GM19099 (cell line): ENCODE measurements at regions not wholly inside any gene's neighbourhood (a gene's known extent, or its start where the extent isn't known, plus 50 kb on each side); places are given as distances from the start of the nearest gene placed in this dataset.

Experiments used
- POLR2A ChIP-seq: IDR thresholded peaks from 3 replicates; pipeline ENCODE4 v1.6.1; 2011; ENCODE audit warnings: low read depth; ENCODE audit not compliant: insufficient read length; ENCODE audit errors: extremely low read depth

GRCh38 chr6:144776031-144776819, 491.1 kb downstream of the UTRN start:
- TF ChIP-seq POLR2A = no peak

- TF ChIP-seq POLR2A = no peak
Measured at GRCh38 chr6:144777249-144777648, 492.1 kb downstream of the UTRN start.

- no peak for TF ChIP-seq POLR2A
Measured at GRCh38 chr6:144778056-144778455, 492.9 kb downstream of the UTRN start.

DNA sequence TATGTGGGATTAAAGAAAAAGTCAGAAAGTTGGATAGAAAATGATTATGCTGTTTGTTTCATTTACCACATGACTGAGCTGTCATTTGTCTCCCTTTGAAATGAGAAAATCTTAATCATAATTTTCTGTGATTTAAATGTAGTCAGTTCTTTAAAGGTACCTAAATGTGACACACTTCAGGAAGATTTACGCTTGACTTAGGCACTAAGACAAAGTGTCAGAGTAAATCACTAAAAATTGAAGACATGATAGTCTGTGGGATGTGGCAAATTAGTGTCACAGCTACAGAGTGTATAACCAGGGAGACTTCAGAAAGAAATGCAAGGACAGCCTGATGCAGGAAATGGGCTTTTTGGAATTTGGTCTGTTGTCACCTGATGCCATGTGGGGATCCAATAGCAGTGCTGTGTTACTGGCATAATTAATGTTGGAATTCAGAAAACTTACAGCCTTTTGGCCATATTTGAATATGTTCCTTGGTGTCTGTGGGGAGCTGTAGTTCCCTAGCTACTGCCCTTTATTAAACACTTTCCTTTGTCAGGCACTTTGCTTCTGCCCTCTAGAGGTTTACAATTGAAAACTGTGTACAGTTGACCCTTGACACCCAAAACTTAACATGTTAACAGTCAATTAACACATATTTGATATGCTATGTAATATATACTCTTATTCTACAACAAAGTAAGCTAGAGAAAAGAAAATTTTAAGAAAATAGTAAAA, 493.8 kb downstream of the UTRN start:
- TF ChIP-seq POLR2A = no peak

DNA sequence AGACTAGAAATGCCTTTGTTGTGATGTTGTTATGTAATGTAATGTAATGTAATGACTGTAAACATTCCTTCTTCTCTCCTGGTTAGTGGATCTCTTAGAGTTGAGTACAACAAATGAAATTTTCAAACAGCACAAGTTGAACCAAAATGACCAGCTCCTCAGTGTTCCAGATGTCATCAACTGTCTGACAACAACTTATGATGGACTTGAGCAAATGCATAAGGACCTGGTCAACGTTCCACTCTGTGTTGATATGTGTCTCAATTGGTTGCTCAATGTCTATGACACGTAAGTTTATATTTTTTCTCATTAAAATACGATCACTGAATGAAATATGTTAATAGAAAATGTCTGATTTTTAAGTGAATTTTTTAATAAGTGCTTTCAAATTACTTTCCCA, 496.7 kb downstream of the UTRN start:
- no peak for TF ChIP-seq POLR2A

DNA sequence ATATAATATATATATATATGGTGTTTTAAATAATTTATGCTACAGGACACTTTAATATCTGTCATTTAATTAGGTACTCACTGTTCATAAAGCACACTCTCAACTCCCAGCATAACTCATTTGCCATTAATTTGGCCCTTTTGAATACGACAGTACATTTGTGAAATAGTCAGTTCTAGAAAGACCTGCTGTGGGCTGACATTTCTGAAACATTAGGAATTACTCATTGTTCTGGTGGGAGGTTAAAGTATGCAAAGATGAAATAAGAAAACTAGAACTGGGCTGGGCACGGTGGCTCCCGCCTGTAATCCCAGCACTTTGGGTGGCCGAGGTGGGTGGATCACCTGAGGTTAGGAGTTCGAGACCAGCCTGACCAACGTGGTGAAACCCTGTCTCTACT, 497.5 kb downstream of the UTRN start:
- no peak for TF ChIP-seq POLR2A

DNA sequence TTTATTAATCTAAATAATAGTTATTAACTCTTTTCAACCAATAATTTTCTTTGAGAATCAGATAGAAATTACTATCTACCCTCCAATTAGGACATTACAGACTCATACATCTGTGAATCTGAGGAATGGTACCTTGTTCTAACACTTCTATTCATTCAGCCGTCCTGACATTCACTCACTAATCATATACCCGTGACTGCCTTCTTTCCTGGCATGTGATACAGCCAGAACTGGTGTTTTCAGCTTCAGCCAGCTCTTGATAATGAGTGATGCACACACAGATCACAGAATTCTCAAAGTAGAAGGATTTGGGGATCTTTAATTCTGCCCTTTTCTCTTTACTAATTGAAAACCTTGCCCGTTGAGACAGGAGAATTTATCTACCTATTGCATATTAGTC, 499.9 kb downstream of the UTRN start:
- TF ChIP-seq POLR2A = no peak

DNA sequence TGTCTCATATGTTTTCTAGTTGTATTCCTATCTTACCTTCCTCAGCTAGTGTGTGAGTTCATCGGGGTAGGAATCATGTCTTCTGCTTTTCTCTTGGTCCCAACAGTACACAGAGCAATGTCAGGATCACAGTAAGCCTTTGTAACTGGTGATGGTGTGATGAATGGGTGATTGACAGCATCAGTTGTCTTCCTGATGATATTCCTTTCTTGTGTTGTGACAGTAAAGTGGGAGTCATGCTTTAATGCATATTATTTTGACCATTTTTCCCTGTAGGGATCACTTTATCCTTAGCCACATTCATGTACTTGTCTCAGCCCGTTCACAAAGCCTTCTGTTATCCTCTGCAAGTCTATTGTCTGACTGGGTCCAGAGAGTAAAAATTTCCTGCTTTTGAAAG, 501.7 kb downstream of the UTRN start:
- no peak for TF ChIP-seq POLR2A

- no peak for TF ChIP-seq POLR2A
Measured at GRCh38 chr6:144793744-144794143, 508.6 kb downstream of the UTRN start.

DNA sequence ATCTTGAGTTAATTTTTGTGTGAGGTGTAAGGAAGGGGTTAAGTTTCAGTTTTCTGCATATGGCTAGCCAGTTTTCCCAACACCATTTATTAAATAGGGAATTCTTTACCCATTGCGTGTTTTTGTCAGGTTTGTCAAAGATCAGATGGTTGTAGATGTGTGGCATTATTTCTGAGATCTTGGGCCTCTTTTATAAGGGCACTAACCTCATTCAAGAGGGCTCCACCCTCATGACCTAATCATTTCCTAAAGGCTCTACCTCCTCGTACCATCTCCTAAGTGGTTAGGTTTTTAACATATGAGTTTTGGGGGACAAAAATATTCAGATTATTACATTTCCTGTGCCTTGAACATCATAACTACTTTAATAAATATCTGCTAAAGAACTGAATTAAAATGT, 510.9 kb downstream of the UTRN start:
- TF ChIP-seq POLR2A = no peak

GRCh38 chr6:144797881-144798589, 512.9 kb downstream of the UTRN start:
- TF ChIP-seq POLR2A = no peak

DNA sequence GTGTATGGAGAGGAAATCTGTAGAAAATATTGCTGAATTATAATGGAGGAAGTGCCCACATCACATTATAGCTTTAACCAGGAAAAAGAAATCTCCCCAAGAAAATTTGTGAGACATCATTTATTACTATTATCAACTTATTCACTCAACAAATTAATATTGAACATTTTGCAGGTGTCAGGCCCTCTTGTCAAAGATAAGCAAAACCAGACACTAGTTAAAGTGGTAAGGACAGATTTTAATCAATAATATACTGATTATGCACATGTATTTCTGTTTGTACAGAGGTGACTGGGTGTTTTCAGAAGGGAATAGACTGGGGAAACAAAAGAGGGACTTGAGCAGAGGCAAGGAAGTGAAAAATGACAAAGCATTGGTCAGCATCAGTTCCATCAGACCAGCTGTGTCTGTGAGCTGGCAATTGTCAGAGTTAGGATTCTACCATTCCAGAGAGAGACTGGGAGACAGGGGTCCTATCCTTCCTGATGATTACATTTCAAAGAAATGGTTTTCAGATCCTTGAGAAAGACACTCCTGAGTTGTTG, 519.2 kb downstream of the UTRN start:
- TF ChIP-seq POLR2A = no peak

- no peak for TF ChIP-seq POLR2A
Measured at GRCh38 chr6:144805049-144805448, 519.9 kb downstream of the UTRN start.

GRCh38 chr6:144806222-144806621, 521.1 kb downstream of the UTRN start:
- no peak for TF ChIP-seq POLR2A

DNA sequence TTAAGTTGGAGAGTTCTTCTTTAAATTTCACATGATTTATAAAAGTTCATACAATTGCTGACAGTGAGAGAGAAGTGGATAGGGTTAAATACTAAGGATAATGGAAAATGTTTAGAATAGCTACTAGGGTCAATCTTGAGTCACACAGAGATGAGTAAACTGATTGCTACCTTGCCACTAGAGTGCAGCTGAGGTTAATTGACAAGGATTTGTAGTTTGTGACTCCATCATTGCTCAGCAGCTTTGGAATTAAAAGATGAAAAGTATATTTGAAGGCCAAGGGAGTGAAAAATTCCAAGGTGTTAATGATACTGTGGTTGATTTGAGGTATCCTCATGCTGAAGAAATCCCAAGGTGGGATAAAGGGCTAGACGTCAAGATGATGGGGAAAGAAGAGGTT, 524.0 kb downstream of the UTRN start:
- no peak for TF ChIP-seq POLR2A
